ENCODE measurements at regions not wholly inside any gene's neighbourhood (a gene's known extent, or its start where the extent isn't known, plus 50 kb on each side); places are given as distances from the start of the nearest gene placed in this dataset.

DNA sequence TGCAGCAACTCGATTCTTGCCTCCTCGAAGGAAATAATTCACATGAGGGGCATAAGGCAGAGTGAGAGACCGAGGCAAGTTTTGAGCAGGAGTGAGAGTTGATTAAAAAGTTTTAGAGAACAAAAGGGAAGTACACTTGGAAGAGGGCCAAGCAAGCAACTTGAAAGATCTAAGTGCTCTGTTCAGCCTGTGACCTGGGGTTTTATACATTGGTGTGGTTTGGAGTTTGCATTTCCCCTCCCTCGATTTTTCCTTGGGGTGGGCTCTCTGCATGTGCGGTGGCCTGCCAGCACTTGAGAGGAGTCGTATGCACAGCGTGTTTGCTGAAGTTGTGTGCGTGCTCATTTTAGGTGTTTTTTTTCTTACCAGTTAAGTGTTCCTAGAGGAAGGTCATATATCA is 356.4 kb downstream of the KLHL4 start:
- no peak for DNase-seq (ENCODE audit: low spot score)
- Histone ChIP-seq H3K27ac (ENCODE audit: low read depth) (no peak overlapping the region), H3K4me2 (no peak overlapping the region), H3K79me2 (replicated peaks; ENCODE audit: insufficient read depth) (no peaks in the 10 kb centered on the region), H3K9me2 (ENCODE audit: insufficient read depth) (no peaks in the 10 kb centered on the region), H3K4me1 (ENCODE audit: insufficient read depth) (no peaks in the 10 kb centered on the region), H2AFZ (0 out of 2 replicates have a peak overlapping the region, but pooled peaks have one; percentile 10), H3K36me3 (ENCODE audit: insufficient read depth) (no peaks in the 10 kb centered on the region), H3K4me3 (no peak overlapping the region), H3F3A (replicated peaks; ENCODE audit: low read depth) (no peaks in the 10 kb centered on the region), H4K20me1 (replicated peaks; ENCODE audit: insufficient read depth) (no peaks in the 10 kb centered on the region), H3K27me3 (ENCODE audit: insufficient read depth) (no peaks in the 10 kb centered on the region)
- no peak overlapping the region for H3K4me3 Mint-ChIP-seq
- no peaks in the 10 kb centered on the region; the same call in 1 of the 3 replicates for H3K9me3 Mint-ChIP-seq
- H3K27ac Mint-ChIP-seq = no peak overlapping the region
- H3K4me1 Mint-ChIP-seq = no peaks in the 10 kb centered on the region
- ATAC-seq = no peak
- no peak for TF ChIP-seq NANOG (IDR thresholded peaks at IDR 0.05; ENCODE audit: borderline replicate concordance)
- no peak for TF ChIP-seq STAT1 (IDR thresholded peaks at IDR 0.05; ENCODE audit: unreplicated experiment)
- TF ChIP-seq EZH2phosphoT487 (IDR thresholded peaks at IDR 0.05; ENCODE audit: unreplicated experiment) = no peak
- no peak for TF ChIP-seq ZNF331 (CRISPR knock-in tag; IDR thresholded peaks at IDR 0.05; ENCODE audit: low read depth)
- H3K36me3 Mint-ChIP-seq (ENCODE audit: low read depth) = no peaks in the 10 kb centered on the region
- no peaks in the 10 kb centered on the region for H3K27me3 Mint-ChIP-seq (ENCODE audit: insufficient read depth, low read depth, poor library complexity)

DNA sequence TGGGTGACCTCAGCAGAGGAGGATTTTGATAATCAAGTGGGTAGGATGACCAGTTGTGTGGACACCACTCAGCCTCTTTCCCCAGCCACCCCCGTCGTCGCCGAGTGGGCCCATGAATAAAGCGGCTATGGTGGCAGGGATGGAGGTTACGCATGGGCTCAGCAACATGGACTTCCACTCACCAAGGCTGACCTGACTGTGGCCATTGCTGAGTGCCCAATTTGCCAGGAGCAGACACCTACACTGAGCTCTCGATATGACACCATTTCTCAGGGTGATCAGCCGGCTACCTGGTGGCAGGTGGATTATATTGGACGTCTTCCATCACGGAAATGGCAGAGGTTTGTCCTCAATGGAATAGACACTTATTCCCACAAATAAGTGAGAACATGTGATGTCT is 361.3 kb downstream of the KLHL4 start:
- no peak overlapping the region for H3K4me3 Mint-ChIP-seq
- H2AFZ ChIP-seq = no peak overlapping the region
- DNase-seq (ENCODE audit: low spot score) (no peak), ATAC-seq (no peak)
- H4K20me1 ChIP-seq (replicated peaks; ENCODE audit: insufficient read depth) = no peaks in the 10 kb centered on the region
- H3K79me2 ChIP-seq (replicated peaks; ENCODE audit: insufficient read depth) = no peaks in the 10 kb centered on the region
- no peak overlapping the region for H3K4me2 ChIP-seq
- no peaks in the 10 kb centered on the region for H3K4me1 ChIP-seq (ENCODE audit: insufficient read depth)
- H3K27me3 Mint-ChIP-seq (ENCODE audit: insufficient read depth, low read depth, poor library complexity) = no peaks in the 10 kb centered on the region
- H3K4me1 Mint-ChIP-seq = no peaks in the 10 kb centered on the region
- H3K27me3 ChIP-seq (ENCODE audit: insufficient read depth) = no peaks in the 10 kb centered on the region
- no peaks in the 10 kb centered on the region; the same call in 1 of the 3 replicates for H3K9me3 Mint-ChIP-seq
- no peak overlapping the region for H3K27ac Mint-ChIP-seq
- no peaks in the 10 kb centered on the region for H3K9me2 ChIP-seq (ENCODE audit: insufficient read depth)
- H3F3A ChIP-seq (replicated peaks; ENCODE audit: low read depth) = no peaks in the 10 kb centered on the region
- H3K4me3 ChIP-seq = no peak overlapping the region
- no peaks in the 10 kb centered on the region for H3K36me3 ChIP-seq (ENCODE audit: insufficient read depth)
- H3K27ac ChIP-seq (ENCODE audit: low read depth) = no peak overlapping the region
- H3K36me3 Mint-ChIP-seq (ENCODE audit: low read depth) = no peaks in the 10 kb centered on the region; the same call in 2 of the 3 replicates
- TF ChIP-seq ZNF331 (CRISPR knock-in tag; IDR thresholded peaks at IDR 0.05; ENCODE audit: low read depth) (no peak), NANOG (IDR thresholded peaks at IDR 0.05; ENCODE audit: borderline replicate concordance) (no peak), CREB1 (CRISPR knock-in tag; IDR thresholded peaks at IDR 0.05; ENCODE audit: low read depth) (no peak), JUNB (IDR thresholded peaks at IDR 0.05; ENCODE audit: unreplicated experiment) (no peak), STAT1 (IDR thresholded peaks at IDR 0.05; ENCODE audit: unreplicated experiment) (no peak), EZH2phosphoT487 (IDR thresholded peaks at IDR 0.05; ENCODE audit: unreplicated experiment) (no peak), EZH2 (IDR thresholded peaks at IDR 0.05; ENCODE audit: low read depth, unreplicated experiment) (no peak), POLR2AphosphoS5 (IDR thresholded peaks at IDR 0.05; ENCODE audit: low read depth) (no peak), ZNF114 (CRISPR knock-in tag; IDR thresholded peaks at IDR 0.05) (no peak)
- TF ChIP-seq, protein P1, sequence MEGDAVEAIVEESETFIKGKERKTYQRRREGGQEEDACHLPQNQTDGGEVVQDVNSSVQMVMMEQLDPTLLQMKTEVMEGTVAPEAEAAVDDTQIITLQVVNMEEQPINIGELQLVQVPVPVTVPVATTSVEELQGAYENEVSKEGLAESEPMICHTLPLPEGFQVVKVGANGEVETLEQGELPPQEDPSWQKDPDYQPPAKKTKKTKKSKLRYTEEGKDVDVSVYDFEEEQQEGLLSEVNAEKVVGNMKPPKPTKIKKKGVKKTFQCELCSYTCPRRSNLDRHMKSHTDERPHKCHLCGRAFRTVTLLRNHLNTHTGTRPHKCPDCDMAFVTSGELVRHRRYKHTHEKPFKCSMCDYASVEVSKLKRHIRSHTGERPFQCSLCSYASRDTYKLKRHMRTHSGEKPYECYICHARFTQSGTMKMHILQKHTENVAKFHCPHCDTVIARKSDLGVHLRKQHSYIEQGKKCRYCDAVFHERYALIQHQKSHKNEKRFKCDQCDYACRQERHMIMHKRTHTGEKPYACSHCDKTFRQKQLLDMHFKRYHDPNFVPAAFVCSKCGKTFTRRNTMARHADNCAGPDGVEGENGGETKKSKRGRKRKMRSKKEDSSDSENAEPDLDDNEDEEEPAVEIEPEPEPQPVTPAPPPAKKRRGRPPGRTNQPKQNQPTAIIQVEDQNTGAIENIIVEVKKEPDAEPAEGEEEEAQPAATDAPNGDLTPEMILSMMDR (conservative IDR thresholded peaks at IDR 0.05; ENCODE audit: low read depth in 2 of 2) = no peak
- TF ChIP-seq, protein P2, sequence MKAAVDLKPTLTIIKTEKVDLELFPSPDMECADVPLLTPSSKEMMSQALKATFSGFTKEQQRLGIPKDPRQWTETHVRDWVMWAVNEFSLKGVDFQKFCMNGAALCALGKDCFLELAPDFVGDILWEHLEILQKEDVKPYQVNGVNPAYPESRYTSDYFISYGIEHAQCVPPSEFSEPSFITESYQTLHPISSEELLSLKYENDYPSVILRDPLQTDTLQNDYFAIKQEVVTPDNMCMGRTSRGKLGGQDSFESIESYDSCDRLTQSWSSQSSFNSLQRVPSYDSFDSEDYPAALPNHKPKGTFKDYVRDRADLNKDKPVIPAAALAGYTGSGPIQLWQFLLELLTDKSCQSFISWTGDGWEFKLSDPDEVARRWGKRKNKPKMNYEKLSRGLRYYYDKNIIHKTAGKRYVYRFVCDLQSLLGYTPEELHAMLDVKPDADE (IDR thresholded peaks at IDR 0.05) = no peak
- TF ChIP-seq, protein P3, sequence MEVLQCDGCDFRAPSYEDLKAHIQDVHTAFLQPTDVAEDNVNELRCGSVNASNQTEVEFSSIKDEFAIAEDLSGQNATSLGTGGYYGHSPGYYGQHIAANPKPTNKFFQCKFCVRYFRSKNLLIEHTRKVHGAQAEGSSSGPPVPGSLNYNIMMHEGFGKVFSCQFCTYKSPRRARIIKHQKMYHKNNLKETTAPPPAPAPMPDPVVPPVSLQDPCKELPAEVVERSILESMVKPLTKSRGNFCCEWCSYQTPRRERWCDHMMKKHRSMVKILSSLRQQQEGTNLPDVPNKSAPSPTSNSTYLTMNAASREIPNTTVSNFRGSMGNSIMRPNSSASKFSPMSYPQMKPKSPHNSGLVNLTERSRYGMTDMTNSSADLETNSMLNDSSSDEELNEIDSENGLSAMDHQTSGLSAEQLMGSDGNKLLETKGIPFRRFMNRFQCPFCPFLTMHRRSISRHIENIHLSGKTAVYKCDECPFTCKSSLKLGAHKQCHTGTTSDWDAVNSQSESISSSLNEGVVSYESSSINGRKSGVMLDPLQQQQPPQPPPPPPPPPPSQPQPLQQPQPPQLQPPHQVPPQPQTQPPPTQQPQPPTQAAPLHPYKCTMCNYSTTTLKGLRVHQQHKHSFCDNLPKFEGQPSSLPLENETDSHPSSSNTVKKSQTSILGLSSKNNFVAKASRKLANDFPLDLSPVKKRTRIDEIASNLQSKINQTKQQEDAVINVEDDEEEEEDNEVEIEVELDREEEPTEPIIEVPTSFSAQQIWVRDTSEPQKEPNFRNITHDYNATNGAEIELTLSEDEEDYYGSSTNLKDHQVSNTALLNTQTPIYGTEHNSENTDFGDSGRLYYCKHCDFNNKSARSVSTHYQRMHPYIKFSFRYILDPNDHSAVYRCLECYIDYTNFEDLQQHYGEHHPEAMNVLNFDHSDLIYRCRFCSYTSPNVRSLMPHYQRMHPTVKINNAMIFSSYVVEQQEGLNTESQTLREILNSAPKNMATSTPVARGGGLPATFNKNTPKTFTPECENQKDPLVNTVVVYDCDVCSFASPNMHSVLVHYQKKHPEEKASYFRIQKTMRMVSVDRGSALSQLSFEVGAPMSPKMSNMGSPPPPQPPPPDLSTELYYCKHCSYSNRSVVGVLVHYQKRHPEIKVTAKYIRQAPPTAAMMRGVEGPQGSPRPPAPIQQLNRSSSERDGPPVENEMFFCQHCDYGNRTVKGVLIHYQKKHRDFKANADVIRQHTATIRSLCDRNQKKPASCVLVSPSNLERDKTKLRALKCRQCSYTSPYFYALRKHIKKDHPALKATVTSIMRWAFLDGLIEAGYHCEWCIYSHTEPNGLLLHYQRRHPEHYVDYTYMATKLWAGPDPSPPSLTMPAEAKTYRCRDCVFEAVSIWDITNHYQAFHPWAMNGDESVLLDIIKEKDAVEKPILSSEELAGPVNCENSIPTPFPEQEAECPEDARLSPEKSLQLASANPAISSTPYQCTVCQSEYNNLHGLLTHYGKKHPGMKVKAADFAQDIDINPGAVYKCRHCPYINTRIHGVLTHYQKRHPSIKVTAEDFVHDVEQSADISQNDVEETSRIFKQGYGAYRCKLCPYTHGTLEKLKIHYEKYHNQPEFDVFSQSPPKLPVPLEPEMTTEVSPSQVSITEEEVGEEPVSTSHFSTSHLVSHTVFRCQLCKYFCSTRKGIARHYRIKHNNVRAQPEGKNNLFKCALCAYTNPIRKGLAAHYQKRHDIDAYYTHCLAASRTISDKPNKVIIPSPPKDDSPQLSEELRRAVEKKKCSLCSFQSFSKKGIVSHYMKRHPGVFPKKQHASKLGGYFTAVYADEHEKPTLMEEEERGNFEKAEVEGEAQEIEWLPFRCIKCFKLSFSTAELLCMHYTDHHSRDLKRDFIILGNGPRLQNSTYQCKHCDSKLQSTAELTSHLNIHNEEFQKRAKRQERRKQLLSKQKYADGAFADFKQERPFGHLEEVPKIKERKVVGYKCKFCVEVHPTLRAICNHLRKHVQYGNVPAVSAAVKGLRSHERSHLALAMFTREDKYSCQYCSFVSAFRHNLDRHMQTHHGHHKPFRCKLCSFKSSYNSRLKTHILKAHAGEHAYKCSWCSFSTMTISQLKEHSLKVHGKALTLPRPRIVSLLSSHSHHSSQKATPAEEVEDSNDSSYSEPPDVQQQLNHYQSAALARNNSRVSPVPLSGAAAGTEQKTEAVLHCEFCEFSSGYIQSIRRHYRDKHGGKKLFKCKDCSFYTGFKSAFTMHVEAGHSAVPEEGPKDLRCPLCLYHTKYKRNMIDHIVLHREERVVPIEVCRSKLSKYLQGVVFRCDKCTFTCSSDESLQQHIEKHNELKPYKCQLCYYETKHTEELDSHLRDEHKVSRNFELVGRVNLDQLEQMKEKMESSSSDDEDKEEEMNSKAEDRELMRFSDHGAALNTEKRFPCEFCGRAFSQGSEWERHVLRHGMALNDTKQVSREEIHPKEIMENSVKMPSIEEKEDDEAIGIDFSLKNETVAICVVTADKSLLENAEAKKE (CRISPR knock-in tag; IDR thresholded peaks at IDR 0.05) = no peak

All from GM23338 (cell line).